Uterus (tissue), 2 donors: ENCODE measurements at regions not wholly inside any gene's neighbourhood (a gene's known extent, or its start where the extent isn't known, plus 50 kb on each side); places are given as distances from the start of the nearest gene placed in this dataset.
A peak's percentile ranks its signal among the peaks of the same experiment; 100 is the strongest.

Experiments used
- CTCF ChIP-seq, 4 experiments: fragments of 200-600 bp in 2 of 4; fragments of 450-650 bp in 2 of 4; sonication (generic) in 2 of 4; IDR thresholded peaks; one replicate each; pipeline ENCODE4 v1.5.1; 2016 to 2019; ENCODE audit warnings: antibody characterized with exemption in 4 of 4, mild to moderate bottlenecking in 2 of 4, moderate library complexity in 1 of 4
- POLR2A ChIP-seq, 2 donors: fragments of 450-650 bp; IDR thresholded peaks; one replicate each; pipeline ENCODE4 v1.6.1; 2016; ENCODE audit warnings: antibody characterized with exemption in 2 of 2, mild to moderate bottlenecking in 1 of 2, moderate library complexity in 1 of 2

- TF ChIP-seq POLR2A (IDR thresholded peaks at IDR 0.05) (no peak), CTCF (IDR thresholded peaks at IDR 0.05) (peak in 1 of 4 experiments; percentile 10)
Observed at GRCh38 chr4:132642016-132642817, 506.9 kb upstream of the PCDH10 start.
